Renal cortex interstitium (tissue), 11 donors: ENCODE measurements at regions not wholly inside any gene's neighbourhood (a gene's known extent, or its start where the extent isn't known, plus 50 kb on each side); places are given as distances from the start of the nearest gene placed in this dataset.

Source experiments
- DNase-seq, 11 donors: peaks; one replicate each; pipeline ENCODE4 v3.0.0-alpha.2; 2013; ENCODE audit warnings: low read depth in 9 of 11, low spot score in 4 of 11; ENCODE audit errors: extremely low read depth in 1 of 11

DNA sequence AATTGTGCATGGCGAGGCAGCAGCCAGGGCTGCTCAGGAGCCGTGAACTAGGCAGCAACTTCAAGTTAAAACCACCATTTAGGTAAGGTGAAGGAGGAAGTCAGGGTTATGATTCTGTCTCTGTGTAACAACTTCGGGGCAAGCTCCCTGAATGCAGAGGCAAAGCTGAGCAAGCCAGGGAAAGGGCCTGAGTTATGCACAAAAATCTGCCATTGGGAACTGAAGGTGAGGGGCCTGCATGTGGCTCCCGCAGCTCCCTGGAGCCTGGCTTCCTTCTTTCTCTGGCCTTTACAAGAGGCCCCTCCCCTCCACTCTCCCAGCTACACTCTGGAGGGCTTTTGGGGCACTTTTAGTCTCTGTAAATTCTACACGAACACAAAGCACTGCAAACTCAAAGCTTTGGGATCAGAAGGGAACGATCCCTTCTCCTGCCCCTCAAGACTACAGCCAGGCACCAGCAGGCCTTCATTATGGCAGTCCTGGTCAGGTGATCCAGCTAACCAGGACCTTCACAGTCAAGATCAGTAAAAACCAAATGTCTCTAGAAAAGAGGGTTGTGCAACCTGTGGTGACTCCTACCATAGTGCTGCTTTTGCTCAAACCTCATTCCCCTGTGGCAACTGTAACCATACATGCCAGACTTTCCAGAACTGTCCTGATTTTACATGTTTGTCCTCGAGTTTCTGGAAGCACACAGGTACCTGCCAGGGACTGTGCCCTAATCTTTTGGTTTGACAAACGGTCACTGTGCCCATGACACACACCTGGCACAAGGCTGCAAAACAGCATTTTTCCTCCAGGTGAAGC lies 67.2 kb upstream of the PTGR2 start:
- no peak for DNase-seq

GRCh38 chr14:73783107-73783727 lies 68.4 kb upstream of the PTGR2 start:
- DNase-seq: no peak

DNA sequence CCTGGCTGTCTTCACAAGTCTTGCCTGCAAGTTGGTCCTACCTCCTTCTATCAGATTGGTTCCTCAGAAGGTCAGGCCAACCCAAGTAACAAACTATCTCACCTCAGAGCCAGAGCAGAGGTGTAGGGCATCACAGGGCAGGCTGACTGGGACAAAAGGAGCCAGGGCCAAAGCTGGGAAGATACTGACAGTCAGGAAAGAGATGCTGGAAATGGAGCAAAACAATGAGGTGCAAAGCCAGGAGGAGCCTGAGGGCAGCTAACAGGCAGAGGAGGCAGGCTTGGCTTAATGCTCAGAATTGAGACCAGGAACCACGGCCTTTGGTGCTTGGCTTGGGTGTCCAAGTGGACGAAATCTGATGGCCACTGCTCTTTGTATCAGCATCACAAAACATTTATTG lies 68.4 kb upstream of the PNMA1 start:
- DNase-seq: no peak

DNA sequence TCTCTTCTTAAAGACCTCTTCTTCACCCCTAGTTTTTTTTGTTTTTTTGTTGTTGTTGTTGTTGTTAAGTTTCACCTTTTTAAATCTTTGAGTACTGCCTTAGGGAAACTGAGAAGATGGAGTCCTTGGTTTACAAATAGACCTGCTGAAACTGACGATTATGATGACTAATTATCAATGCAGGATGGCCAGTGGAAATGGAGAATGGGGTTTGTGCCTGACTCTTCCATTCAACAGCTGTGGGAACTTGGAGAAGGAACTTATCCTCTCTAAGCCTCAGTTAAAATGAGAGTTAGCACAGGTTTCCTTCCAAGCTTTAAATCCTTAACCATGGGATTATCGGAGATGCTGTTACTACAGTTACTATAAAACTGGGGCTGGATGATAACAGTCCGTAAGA lies 66.7 kb upstream of the PNMA1 start:
- DNase-seq: no peak

- no peak for DNase-seq
Measured at GRCh38 chr14:73780391-73780790, 66.2 kb upstream of the PNMA1 start.

GRCh38 chr14:73778736-73779135 lies 64.6 kb upstream of the PNMA1 start:
- DNase-seq: no peak

GRCh38 chr14:73777420-73777819 lies 63.2 kb upstream of the PNMA1 start:
- DNase-seq: no peak

- no peak for DNase-seq
Measured at GRCh38 chr14:73776194-73776537, 62.0 kb upstream of the PNMA1 start.

- DNase-seq: no peak
Measured at GRCh38 chr14:73775339-73776193, 61.4 kb upstream of the PNMA1 start.

DNA sequence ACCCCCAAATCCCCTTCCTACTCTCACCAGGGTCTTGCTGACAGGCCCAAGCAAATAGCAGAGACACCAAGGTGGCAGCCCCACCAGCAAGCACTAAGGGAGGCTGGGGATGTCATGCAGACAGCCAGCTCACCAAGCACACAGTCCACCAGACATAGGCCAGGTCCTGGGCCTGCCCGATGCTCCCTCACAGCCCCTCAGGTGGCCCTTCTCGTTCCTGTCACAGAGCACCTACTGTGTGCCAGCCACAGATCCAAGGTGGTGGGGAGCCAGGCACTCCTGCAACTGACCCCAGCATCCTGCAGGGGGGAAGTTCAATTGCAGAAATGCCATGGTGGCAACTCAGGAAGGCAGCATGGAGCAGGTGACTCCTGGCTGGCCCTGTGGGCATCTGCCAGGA lies 60.5 kb upstream of the PNMA1 start:
- no peak for DNase-seq

GRCh38 chr14:73774241-73774570 lies 60.0 kb upstream of the PNMA1 start:
- no peak for DNase-seq

DNA sequence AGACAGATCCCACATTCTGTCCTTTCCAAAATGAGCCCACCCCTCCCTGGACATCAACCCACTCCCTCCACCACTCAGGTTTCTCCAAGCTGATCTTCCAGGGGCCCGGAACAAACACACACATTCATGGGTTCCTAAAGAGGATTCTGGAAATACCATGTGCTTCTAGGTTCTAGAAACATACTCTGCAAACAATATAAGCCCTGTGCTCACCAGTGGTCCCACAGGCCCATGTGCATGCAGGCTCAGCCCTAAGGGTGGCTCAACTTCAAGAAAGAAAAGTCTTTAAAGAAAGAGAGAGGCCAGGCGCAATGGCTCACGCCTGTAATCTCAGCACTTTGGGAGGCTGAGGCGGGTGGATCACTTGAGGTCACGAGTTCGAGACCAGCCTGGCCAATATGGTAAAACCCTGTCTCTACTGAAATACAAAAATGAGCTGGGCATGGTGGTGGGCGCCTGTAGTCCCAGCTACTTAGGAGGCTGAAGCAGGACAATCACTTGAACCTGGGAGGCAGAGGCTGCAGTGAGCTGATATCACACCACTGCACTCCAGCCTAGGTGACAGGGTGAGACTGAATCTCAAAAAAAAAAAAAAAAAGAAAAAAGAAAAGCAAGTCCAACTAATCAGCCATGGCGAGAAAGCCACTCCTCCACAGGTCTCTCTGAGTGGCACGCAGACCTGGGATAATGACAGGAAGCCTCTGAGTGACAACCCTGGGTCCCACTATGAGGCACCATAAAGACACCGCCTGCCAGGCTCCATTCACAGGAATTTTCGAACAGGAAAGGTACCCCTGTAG lies 59.5 kb upstream of the PNMA1 start:
- DNase-seq: no peak

DNA sequence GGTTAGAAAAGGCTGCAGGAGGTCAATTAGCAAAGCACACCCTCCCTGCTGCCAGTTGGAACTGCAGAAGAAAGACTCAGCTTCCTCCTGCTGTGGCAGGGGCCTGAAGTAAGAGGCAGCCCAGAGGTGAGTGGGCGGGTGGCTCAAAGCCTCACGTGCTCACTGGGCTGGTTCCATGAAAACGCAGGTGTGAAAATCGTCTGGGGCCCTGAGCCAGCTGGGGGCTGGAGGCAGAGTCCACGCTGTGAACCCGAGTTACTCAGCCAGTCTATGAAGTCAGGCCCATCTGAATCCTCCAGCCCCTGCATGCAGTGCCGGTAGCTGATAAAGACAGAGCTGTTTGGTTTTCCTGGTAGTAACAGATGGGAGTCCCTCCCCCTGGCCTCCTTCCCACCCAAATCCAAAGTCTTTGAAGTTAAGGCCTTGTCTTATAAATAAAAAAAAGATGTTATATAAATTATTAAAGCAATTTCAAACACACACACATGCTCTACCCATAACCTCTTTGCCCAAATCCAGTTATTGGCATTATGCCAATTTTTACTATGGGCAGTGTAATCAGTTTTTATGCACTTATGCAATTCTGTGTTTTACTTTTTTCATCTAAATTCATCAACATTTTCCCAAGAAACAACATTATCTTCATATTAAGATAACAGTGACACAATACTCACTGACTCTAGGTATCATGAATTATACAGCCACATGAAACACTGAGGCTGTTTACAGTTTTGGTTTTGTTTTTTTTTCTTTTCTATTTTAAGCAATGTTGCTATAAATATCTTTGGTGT lies 57.9 kb upstream of the PNMA1 start:
- DNase-seq: no peak

DNA sequence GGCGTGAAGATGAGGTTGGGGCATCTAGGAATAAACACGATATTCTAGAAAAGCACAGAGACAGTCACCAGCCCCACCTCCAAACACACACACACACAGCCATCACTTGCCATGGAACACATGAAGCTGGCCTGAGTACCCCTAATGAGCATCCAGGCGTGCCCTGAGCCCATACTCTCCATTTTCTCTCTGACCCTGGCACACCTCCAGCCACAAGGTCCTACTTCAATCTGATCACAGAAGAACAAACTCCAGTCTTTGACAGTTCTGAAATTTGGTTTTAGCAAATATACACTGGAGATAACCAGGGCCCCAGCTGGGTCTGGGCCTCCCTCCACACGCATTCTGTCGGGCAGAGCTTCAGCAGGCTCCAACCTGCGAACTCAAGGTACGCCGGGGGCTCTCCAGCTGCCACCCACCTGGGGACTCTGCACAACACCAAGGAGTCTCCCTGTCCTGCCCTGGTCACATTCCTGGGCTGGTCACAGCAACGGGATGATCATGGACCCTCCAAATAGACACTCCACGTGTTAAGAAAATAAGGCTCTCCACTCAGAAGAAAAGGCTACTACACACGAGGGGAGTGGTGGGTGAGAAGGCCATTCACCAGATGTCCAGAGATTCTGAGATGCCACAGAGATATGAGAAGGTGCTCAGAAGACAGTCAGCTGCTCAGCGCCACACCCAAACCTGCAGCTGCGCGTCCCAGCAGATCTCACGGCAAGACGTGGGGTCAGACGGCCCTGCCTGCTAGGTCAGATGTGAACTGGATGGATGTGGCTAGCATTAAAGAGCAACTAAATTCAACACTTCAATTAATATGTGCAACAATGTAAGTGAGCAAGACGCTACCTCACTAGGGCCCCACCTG lies 57.0 kb upstream of the PNMA1 start:
- DNase-seq: no peak

DNA sequence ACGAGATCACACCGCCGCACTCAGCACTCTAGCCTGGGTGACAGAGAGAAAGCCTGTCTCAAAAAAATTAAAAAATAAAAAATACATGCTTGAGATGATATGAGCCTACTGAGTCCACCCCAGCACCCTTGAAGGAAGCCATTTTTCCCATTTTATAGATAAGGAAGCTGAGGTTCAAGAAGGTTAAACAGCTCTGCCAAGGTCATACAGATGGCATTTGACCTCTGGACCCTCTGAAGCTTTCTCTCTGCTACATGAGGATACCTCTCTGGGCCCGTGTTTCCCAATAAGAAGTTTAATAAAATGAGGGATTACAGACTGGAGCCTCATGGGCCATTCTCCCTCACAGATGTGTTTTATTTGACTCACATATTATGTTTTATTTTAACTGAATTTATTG lies 53.9 kb upstream of the PNMA1 start:
- no peak for DNase-seq

DNA sequence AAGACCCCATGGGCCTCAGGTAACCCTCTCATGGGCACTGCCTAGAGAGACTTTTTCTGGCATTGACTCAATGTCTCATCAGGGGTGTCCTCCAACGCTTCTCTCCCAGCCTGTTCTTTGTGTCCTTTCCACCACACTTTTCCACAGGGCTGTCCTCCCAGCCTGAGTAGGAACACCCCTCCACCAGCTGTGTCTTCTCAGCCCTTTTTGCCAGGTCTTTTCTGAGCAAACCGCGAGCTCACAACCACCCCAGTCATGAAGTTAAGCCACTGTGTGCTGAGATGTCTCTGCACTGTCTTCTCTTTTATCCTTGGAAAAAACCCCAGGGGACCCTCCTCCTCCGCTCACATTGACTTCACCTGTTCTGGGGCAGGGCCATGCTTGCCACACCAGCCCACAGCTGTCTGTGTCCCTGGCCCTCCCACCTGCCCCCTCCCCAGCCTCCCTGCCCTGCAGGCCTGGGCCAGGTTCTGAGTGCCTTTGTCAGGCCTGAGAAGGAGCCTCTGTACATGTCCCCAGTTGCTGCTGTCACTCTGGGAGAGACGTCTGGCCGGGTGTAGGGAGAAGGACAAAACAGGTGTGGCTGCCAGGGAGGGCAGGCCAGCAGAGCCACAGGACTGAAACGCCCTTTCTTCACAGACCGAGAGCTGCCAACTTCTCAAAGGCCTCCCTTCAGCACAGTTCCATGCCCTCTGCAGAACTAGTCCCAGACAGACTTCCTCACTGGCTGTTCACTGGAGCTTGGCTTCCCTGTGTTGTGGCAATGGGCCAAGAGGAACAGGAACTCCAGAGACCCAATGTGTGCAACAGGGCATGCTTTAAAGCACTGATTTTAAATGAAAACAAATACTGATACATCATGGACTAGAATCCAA lies 50.5 kb upstream of the PNMA1 start:
- no peak for DNase-seq
